ENCODE measurements at regions not wholly inside any gene's neighbourhood (a gene's known extent, or its start where the extent isn't known, plus 50 kb on each side); places are given as distances from the start of the nearest gene placed in this dataset.

DNA sequence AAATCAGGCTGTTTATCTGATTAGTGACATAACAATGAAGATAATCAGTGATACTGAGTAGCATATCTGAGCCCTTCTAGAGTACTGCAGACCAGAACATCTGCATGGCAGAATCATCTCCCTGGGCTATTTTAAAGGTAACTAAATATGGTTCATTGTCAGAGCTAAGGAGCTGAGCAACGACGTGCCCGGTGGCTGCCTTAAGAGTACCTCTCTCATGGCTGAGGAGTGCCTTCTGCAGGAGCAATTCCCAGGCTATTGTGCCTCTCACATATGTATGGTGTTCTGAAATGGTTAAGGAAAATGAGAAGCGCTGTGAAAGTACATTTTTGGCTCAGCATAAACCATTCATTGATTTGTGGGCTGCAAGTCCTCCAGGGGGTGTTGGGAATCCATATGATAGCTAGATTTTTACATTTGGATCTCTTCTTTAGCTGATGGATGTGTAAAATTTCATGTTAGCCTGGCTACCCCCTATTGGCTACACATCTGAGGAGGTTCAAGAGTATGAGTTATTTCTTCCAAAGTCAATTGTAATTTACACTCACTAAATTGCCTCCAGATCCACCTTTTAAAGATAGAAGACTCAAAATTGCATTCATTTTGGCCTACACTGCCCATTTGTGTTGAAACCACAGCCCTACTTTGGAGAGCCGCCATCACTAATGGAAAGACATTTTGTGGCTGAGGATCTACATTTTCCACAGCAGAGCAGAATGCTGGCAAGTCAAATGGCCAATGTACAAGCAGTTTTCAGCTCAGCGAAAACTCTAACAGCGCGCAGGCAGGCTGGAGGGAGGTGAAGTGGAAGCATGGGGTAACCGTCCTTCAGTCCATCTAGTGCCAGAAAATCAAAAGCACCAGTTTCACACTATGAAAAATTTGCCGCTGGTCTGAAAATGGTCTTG lies 198.0 kb downstream of the SIM1 start:
- TF ChIP-seq POLR2A (IDR thresholded peaks at IDR 0.05) = no peak
- TF ChIP-seq, protein P1, sequence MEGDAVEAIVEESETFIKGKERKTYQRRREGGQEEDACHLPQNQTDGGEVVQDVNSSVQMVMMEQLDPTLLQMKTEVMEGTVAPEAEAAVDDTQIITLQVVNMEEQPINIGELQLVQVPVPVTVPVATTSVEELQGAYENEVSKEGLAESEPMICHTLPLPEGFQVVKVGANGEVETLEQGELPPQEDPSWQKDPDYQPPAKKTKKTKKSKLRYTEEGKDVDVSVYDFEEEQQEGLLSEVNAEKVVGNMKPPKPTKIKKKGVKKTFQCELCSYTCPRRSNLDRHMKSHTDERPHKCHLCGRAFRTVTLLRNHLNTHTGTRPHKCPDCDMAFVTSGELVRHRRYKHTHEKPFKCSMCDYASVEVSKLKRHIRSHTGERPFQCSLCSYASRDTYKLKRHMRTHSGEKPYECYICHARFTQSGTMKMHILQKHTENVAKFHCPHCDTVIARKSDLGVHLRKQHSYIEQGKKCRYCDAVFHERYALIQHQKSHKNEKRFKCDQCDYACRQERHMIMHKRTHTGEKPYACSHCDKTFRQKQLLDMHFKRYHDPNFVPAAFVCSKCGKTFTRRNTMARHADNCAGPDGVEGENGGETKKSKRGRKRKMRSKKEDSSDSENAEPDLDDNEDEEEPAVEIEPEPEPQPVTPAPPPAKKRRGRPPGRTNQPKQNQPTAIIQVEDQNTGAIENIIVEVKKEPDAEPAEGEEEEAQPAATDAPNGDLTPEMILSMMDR (IDR thresholded peaks at IDR 0.05) = no peak
- H3K27ac ChIP-seq = no peak overlapping the region
- no peaks in the 10 kb centered on the region for H3K9me3 ChIP-seq
- H3K36me3 ChIP-seq = no peaks in the 10 kb centered on the region
- DNase-seq (ENCODE audit: low spot score in 2 of 2) = no peak
- 74 to 83% methylated on average over 10 of the region's 10 CpGs for WGBS, 2 donors
- H3K4me3 ChIP-seq = no peak overlapping the region
- H3K4me1 ChIP-seq = no peaks in the 10 kb centered on the region
- no peaks in the 10 kb centered on the region for H3K27me3 ChIP-seq

DNA sequence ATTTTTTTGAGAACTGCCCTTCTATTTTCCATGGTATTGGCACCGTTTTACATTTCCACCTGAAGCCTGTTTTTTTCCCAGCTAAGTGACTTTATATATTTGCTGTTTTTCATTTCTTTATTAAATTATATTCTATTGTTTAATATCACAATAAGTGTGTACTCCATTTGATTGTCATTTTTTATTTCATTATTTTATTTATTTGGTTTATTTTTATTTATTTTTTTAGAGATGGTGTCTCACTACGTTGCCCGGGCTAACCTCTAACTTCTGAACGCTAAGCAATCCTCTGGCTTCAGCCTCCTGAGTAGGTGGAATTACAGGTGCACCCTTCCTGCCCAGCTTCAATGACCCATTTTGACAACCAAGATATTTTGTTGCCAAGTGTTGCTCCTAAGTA lies 202.6 kb downstream of the SIM1 start:
- Histone ChIP-seq H3K9me3 (no peaks in the 10 kb centered on the region), H3K27me3 (no peaks in the 10 kb centered on the region), H3K27ac (no peak overlapping the region), H3K4me3 (no peak overlapping the region), H3K36me3 (no peaks in the 10 kb centered on the region), H3K4me1 (no peaks in the 10 kb centered on the region)
- WGBS, 2 donors = 94 to 95% methylated on average over 4 of the region's 4 CpGs
- DNase-seq (ENCODE audit: low spot score in 2 of 2) = no peak
- TF ChIP-seq, protein P1 (IDR thresholded peaks at IDR 0.05) = no peak
- TF ChIP-seq EP300 (IDR thresholded peaks at IDR 0.05) (no peak), POLR2A (IDR thresholded peaks at IDR 0.05) (no peak)

DNA sequence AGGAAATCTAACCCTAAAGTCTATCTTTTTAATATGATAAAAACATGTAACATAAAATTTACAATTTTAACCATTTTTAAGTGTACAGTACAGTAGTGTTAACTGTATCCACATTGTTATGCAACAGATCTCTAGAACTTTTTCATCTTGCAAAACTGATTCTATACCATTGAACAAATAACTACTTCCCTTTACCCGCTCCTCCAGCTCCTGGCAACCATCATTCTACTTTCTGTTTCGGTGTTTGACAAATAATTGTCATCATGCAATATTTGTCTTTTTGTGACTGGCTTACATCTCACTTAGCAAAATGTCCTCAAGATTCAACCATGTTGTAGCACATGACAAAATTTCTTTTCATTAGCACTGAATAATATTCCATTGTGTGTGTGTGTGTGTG lies 203.2 kb downstream of the SIM1 start:
- no peak overlapping the region for H3K27ac ChIP-seq
- no peaks in the 10 kb centered on the region for H3K9me3 ChIP-seq
- 85 to 92% methylated on average over 2 of the region's 2 CpGs for WGBS, 2 donors
- TF ChIP-seq, protein P1 (IDR thresholded peaks at IDR 0.05) = no peak
- TF ChIP-seq EP300 (IDR thresholded peaks at IDR 0.05) (no peak), POLR2A (IDR thresholded peaks at IDR 0.05) (no peak)
- no peaks in the 10 kb centered on the region for H3K27me3 ChIP-seq
- H3K4me3 ChIP-seq = no peak overlapping the region
- no peaks in the 10 kb centered on the region for H3K36me3 ChIP-seq
- no peaks in the 10 kb centered on the region for H3K4me1 ChIP-seq
- no peak for DNase-seq (ENCODE audit: low spot score in 2 of 2)

DNA sequence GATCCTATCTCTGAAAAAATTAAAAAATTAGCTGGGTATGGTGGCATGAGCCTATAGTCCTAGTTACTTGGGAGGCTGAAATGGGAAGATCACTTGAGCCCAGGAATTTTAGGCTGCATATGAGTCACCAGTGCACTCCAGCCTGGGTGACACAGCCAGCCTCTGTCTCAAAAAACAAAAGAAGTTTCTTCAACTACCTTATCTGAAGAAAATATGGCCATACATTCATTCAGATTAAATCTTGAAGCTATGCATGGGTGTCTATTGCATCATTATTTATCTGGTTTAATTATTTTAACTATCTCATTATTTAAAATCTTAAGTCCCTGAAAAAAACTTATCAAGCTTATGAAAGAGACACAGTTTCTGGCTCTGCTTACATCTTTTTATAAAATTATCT lies 204.1 kb downstream of the SIM1 start:
- H3K4me1 ChIP-seq = no peaks in the 10 kb centered on the region
- TF ChIP-seq POLR2A (IDR thresholded peaks at IDR 0.05) (no peak), EP300 (IDR thresholded peaks at IDR 0.05) (no peak)
- TF ChIP-seq, protein P1 (IDR thresholded peaks at IDR 0.05) = no peak
- DNase-seq (ENCODE audit: low spot score in 2 of 2) = no peak
- no peak overlapping the region for H3K4me3 ChIP-seq
- H3K27me3 ChIP-seq = no peaks in the 10 kb centered on the region
- H3K9me3 ChIP-seq = no peaks in the 10 kb centered on the region
- no peaks in the 10 kb centered on the region for H3K36me3 ChIP-seq
- H3K27ac ChIP-seq = no peak overlapping the region

DNA sequence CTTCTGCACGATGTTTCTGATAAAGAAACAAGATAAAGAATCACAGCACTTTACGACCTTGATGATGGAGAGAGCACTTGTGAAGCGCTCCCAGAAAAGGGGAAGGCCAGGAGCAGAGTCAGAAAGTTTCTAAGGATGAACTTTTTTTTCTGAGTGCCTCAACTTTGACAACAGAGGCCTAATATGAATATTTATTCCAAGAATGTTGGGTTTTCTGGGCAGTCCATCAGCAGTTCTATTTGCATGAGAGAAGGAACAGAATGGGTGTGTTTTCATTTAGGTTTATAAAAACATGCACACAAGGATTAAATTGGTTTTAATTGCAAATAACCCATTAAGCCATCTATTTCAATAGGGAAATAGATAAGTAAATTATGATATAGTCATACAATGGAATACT lies 204.9 kb downstream of the SIM1 start:
- Histone ChIP-seq H3K4me1 (no peaks in the 10 kb centered on the region), H3K27me3 (no peaks in the 10 kb centered on the region), H3K27ac (no peak overlapping the region), H3K4me3 (no peak overlapping the region), H3K36me3 (no peaks in the 10 kb centered on the region), H3K9me3 (no peaks in the 10 kb centered on the region)
- 76 to 87% methylated on average over 3 of the region's 3 CpGs for WGBS, 2 donors
- no peak for DNase-seq (ENCODE audit: low spot score in 2 of 2)
- TF ChIP-seq, protein P1 (IDR thresholded peaks at IDR 0.05) = no peak
- TF ChIP-seq POLR2A (IDR thresholded peaks at IDR 0.05) (no peak), EP300 (IDR thresholded peaks at IDR 0.05) (no peak)

Measured in tibial nerve (tissue), 4 donors.